Stomach (tissue), 8 donors: ENCODE measurements at regions not wholly inside any gene's neighbourhood (a gene's known extent, or its start where the extent isn't known, plus 50 kb on each side); places are given as distances from the start of the nearest gene placed in this dataset.

Experiments used
- DNase-seq, 2 donors: peaks; one replicate each; pipeline versions ENCODE4 v3.0.0 to v3.0.0-alpha.2; 2013 to 2019
- H3K27ac ChIP-seq, 5 donors: fragments of 200-600 bp in 4 of 5; sonication (generic) in 4 of 5; one replicate each; pipeline ENCODE4 v1.5.1; 2013 to 2019; ENCODE audit warnings: mild to moderate bottlenecking in 1 of 5, moderate library complexity in 1 of 5
- H3K27me3 ChIP-seq, 3 donors: fragments of 200-600 bp; sonication (generic); one replicate each; pipeline ENCODE4 v1.5.1; 2017 to 2019; ENCODE audit warnings: mixed run types in 1 of 3
- H3K36me3 ChIP-seq, 4 donors: fragments of 200-600 bp; sonication (generic); 1 replicate in 3 of 4; 2 replicates in 1 of 4; pipeline ENCODE4 v1.5.1; 2016 to 2019
- H3K4me1 ChIP-seq, 4 donors: fragments of 200-600 bp; sonication (generic); one replicate each; pipeline ENCODE4 v1.5.1; 2016 to 2019
- H3K4me3 ChIP-seq, 4 donors: fragments of 200-600 bp; sonication (generic) in 3 of 4; one replicate each; pipeline ENCODE4 v1.5.1; 2016 to 2019; ENCODE audit warnings: mild to moderate bottlenecking in 1 of 4
- H3K9me3 ChIP-seq, 4 donors: fragments of 200-600 bp; sonication (generic); one replicate each; pipeline ENCODE4 v1.5.1; 2016 to 2019
- EP300 ChIP-seq: sonication (generic); formaldehyde crosslinking; IDR thresholded peaks from one replicate; pipeline ENCODE4 v1.6.1; 2017; ENCODE audit warnings: antibody characterized with exemption
- POLR2A ChIP-seq, 4 donors: fragments of 450-650 bp; IDR thresholded peaks; one replicate each; pipeline ENCODE4 v1.6.1; 2016; ENCODE audit warnings: antibody characterized with exemption in 4 of 4, control low read depth in 2 of 4, mild to moderate bottlenecking in 1 of 4, moderate library complexity in 1 of 4
- POLR2AphosphoS5 ChIP-seq, 3 donors: sonication (generic); formaldehyde crosslinking; IDR thresholded peaks; one replicate each; pipeline ENCODE4 v1.6.1; 2016; ENCODE audit warnings: antibody characterized with exemption in 3 of 3
- WGBS, 5 donors: extraction: QIAGEN DNeasy Blood & Tissue Kit in 3 of 5; methylation state at CpG; one replicate each; pipeline versions ENCODE4 v1.1.5 to v1.1.7; 2013 to 2018; 5-methylcytosine and 5-hydroxymethylcytosine counted together
- intact Hi-C: fragments of 100-400 bp; cut with DNase I; formaldehyde crosslinking; loops from one replicate; pipeline ENCODE4 v1.15.1; 2023; ENCODE audit warnings: low total_unique reads
- TF ChIP-seq, protein P1 (sequence below), 7 experiments: fragments of 450-650 bp in 4 of 7; fragments of 200-600 bp in 3 of 7; sonication (generic) in 3 of 7; IDR thresholded peaks; one replicate each; pipeline ENCODE4 v1.5.1; 2016 to 2019; ENCODE audit warnings: antibody characterized with exemption in 7 of 7, control low read depth in 2 of 7, mild to moderate bottlenecking in 1 of 7
- donor health status: healthy with polysubstance abuse.
- donor health status: Bipolar disorder and iron deficiency.
- donor health status: healthy.

DNA sequence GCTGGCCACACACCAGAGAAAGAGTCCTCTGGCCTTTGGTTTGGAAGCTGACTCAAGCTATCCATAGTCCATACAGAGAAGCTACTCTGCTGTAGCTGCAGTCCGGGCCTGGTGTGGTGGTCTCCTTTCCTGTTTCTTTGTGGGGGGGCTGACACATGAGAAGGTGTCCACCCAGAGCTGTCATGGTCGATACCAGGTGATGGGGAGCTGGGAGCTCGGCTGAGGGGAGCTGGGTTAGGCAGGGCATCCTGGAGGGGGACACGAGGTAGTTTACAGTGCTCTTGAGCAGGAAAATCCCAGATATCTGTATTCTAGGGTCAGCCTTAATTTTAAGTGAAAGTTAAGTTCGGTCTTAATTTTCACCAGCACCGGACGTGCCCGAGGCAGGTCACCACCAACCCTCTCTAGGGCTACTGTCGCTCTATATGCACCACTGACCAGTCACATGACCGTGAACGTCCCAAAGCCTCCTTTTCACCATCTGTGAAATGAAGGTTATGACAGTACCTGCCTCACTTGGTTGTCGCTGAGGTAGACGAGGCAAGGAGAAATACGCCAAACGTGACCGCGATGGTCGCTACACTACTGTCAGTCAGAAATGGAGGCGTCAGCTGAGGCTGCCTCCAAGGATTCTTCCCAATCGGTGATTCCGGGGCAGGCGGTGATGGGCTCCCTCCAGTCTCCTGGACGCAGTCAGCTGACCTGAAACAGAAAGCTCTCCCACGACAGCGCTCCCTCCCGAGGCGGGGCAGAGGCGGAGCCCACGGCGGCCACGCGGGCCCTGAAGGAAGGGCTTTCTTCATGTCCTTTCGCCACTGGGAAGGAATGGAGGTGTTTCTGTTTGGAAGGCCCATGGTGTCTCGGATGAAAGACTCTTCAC, 69.4 kb upstream of the SHH start:
- Histone ChIP-seq H3K4me1 (peaks cover 0 to 9% (median 4%) of the 10 kb centered on the region in 4 donors), H3K36me3 (no peaks in the 10 kb centered on the region), H3K9me3 (no peaks in the 10 kb centered on the region), H3K4me3 (no peak overlapping the region), H3K27me3 (no peaks in the 10 kb centered on the region), H3K27ac (no peak overlapping the region)
- WGBS, 5 donors = 91 to 96% (median 94%) methylated on average over 34 of the region's 34 CpGs
- DNase-seq = peak in 1 of 2 donors; percentile 22
- no peak for TF ChIP-seq POLR2A (IDR thresholded peaks at IDR 0.05)
- TF ChIP-seq POLR2AphosphoS5 (IDR thresholded peaks at IDR 0.05) = no peak
- TF ChIP-seq, protein P1, sequence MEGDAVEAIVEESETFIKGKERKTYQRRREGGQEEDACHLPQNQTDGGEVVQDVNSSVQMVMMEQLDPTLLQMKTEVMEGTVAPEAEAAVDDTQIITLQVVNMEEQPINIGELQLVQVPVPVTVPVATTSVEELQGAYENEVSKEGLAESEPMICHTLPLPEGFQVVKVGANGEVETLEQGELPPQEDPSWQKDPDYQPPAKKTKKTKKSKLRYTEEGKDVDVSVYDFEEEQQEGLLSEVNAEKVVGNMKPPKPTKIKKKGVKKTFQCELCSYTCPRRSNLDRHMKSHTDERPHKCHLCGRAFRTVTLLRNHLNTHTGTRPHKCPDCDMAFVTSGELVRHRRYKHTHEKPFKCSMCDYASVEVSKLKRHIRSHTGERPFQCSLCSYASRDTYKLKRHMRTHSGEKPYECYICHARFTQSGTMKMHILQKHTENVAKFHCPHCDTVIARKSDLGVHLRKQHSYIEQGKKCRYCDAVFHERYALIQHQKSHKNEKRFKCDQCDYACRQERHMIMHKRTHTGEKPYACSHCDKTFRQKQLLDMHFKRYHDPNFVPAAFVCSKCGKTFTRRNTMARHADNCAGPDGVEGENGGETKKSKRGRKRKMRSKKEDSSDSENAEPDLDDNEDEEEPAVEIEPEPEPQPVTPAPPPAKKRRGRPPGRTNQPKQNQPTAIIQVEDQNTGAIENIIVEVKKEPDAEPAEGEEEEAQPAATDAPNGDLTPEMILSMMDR (IDR thresholded peaks at IDR 0.05) = no peak
- TF ChIP-seq EP300 = no peak
- intact Hi-C loops = no loop called here

DNA sequence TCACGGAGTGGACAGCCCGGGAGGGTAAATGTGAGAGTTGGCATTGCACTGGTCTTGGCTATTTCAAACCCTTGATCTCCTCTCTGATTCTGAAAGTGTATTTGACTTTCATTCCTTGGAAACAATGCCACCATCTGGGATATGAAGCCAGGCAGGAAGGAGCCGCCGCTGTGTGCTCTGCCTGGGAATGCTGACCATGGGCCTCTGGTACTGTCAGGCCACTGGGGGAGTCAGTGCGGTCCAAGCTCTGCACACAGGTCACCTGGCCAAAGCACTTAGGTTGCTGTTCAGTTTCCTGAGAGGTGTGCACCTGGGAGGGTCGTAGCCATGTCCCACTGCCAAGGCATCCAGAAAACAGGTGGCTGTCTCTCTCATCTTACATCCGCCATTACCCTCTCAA, 68.5 kb upstream of the SHH start:
- H3K27ac ChIP-seq = no peak overlapping the region
- intact Hi-C loops = no loop called here
- no peaks in the 10 kb centered on the region for H3K27me3 ChIP-seq
- H3K4me3 ChIP-seq = no peak overlapping the region
- DNase-seq = peak in 1 of 2 donors; percentile 5
- H3K36me3 ChIP-seq = no peaks in the 10 kb centered on the region
- no peaks in the 10 kb centered on the region for H3K9me3 ChIP-seq
- WGBS, 5 donors = 85 to 93% (median 90%) methylated on average over 7 of the region's 7 CpGs
- H3K4me1 ChIP-seq = peaks cover 0 to 8% (median 4%) of the 10 kb centered on the region in 4 donors
- TF ChIP-seq, protein P1 (IDR thresholded peaks at IDR 0.05) = no peak
- TF ChIP-seq EP300 (no peak), POLR2AphosphoS5 (IDR thresholded peaks at IDR 0.05) (no peak), POLR2A (IDR thresholded peaks at IDR 0.05) (no peak)

DNA sequence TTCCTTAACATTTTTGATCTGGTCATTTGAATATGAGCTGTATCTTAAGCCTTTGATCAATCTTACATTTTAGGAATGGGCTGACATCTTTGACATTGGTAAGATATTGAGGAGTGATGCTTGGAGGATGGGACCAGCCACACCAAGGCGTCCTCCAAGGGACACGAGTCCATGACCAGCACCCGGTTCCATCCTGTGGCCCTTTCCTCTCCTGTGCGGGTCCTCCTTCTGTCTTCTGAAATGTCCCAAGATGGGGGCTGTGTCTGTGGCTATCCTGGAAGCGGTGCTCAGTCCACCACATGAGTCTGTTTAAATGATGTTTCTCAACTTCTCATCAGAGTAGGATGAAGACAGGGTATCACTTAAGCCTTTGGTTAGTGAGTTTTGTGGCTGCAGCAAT, 67.3 kb upstream of the SHH start:
- Histone ChIP-seq H3K9me3 (no peaks in the 10 kb centered on the region), H3K36me3 (no peaks in the 10 kb centered on the region), H3K27me3 (no peaks in the 10 kb centered on the region), H3K4me3 (no peak overlapping the region), H3K4me1 (no peaks in the 10 kb centered on the region), H3K27ac (no peak overlapping the region)
- 77 to 93% (median 92%) methylated on average over 5 of the region's 5 CpGs for WGBS, 5 donors
- intact Hi-C loops = no loop called here
- TF ChIP-seq, protein P1 (IDR thresholded peaks at IDR 0.05) = no peak
- TF ChIP-seq EP300 (no peak), POLR2AphosphoS5 (IDR thresholded peaks at IDR 0.05) (no peak)
- peak in 1 of 2 donors; percentile 15 for DNase-seq

DNA sequence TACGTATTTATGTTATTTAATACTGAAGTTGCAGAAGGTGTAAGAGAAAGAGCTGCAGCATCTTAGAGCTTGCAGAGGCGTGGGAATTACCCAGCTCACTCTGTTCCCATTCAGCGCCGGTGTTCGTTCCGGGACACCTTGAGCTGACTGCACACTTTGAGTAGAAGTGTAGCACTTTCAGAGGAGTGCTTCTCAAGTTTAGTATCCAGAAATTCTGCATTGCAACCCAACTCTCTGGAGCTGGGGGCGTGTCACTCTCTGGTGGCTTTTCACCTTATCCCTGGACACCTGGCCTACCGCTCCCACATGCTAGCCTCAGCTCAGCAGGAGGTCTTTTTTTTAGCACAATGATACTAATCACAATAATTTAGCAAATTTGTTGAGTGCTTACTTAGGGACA, 66.4 kb upstream of the SHH start:
- H3K4me3 ChIP-seq = no peak overlapping the region
- no peaks in the 10 kb centered on the region for H3K4me1 ChIP-seq
- TF ChIP-seq POLR2A (IDR thresholded peaks at IDR 0.05) (no peak), EP300 (no peak), POLR2AphosphoS5 (IDR thresholded peaks at IDR 0.05) (no peak)
- TF ChIP-seq, protein P1 (IDR thresholded peaks at IDR 0.05) = no peak
- intact Hi-C loops = no loop called here
- DNase-seq = no peak
- 87 to 93% (median 90%) methylated on average over 8 of the region's 8 CpGs for WGBS, 5 donors
- H3K27me3 ChIP-seq = no peaks in the 10 kb centered on the region
- no peaks in the 10 kb centered on the region for H3K36me3 ChIP-seq
- H3K27ac ChIP-seq = no peak overlapping the region
- no peaks in the 10 kb centered on the region for H3K9me3 ChIP-seq
